IMR-90 (cell line): ENCODE measurements at regions not wholly inside any gene's neighbourhood (a gene's known extent, or its start where the extent isn't known, plus 50 kb on each side); places are given as distances from the start of the nearest gene placed in this dataset.

Source experiments
- ATAC-seq: fragments of 200-7000 bp; cut with Tn5 transposase; 2 replicates; pipeline ENCODE4 v1.9.1; 2020; ENCODE audit warnings: low read depth, mild to moderate bottlenecking, moderate library complexity
- BruUV-seq: library from RNA; stranded (reverse); fragments of 400-500 nt; replicated peaks from 2 replicates; lab custom pipeline; 2021; lab: Mats Ljungman, UMichigan
- CTCF ChIA-PET: fragments of 300-600 bp; formaldehyde crosslinking; extraction: SDS; loops from one replicate; lab custom pipeline; 2021; ENCODE audit warnings: antibody characterized with exemption; lab: Yijun Ruan, JAX
- POLR2A ChIA-PET: fragments of 300-600 bp; sonication (Branson Sonifier 250); formaldehyde crosslinking; loops from one replicate; lab custom pipeline; 2022; ENCODE audit warnings: antibody characterized with exemption; ENCODE audit not compliant: unreplicated experiment; lab: Charles Lee
- DNase-seq: peaks from one replicate; pipeline ENCODE4 v3.0.0; 2013
- H2AFZ ChIP-seq: replicated peaks from 2 replicates; pipeline ENCODE3; 2013; ENCODE audit warnings: low read length, mild to moderate bottlenecking; ENCODE audit not compliant: poor library complexity
- H2AK5ac ChIP-seq: 2 replicates; pipeline ENCODE4 v1.6.1; 2013; ENCODE audit warnings: low read depth, low read length, inconsistent platforms
- H2AK9ac ChIP-seq: replicated peaks from 2 replicates; pipeline ENCODE3; 2013; ENCODE audit warnings: mild to moderate bottlenecking, low read depth, low read length, moderate library complexity; ENCODE audit not compliant: poor library complexity
- H2BK120ac ChIP-seq: 2 replicates; pipeline ENCODE4 v1.6.1; 2013; ENCODE audit warnings: low read depth, low read length, inconsistent platforms
- H2BK15ac ChIP-seq: 3 replicates; pipeline ENCODE4 v1.6.1; 2013; ENCODE audit warnings: low read depth, low read length, inconsistent platforms
- H2BK20ac ChIP-seq: 2 replicates; pipeline ENCODE4 v1.6.1; 2013; ENCODE audit warnings: low read depth, mild to moderate bottlenecking, inconsistent platforms, low read length, moderate library complexity
- H2BK5ac ChIP-seq: 2 replicates; pipeline ENCODE4 v1.6.1; 2013; ENCODE audit warnings: mild to moderate bottlenecking, low read depth, low read length, inconsistent platforms; ENCODE audit not compliant: poor library complexity, severe bottlenecking
- H3K14ac ChIP-seq: replicated peaks from 2 replicates; pipeline ENCODE4 v1.6.1; 2013; ENCODE audit warnings: low read depth, low read length, inconsistent platforms
- H3K18ac ChIP-seq: 2 replicates; pipeline ENCODE4 v1.6.1; 2013; ENCODE audit warnings: low read depth, low read length, control low read depth
- H3K23ac ChIP-seq: 2 replicates; pipeline ENCODE4 v1.6.1; 2013; ENCODE audit warnings: low read depth, low read length, inconsistent platforms
- H3K27ac ChIP-seq: 2 replicates; pipeline ENCODE4 v1.5.1; 2013; ENCODE audit warnings: mild to moderate bottlenecking, control low read depth, low read length; ENCODE audit not compliant: insufficient read depth
- H3K27me3 ChIP-seq: 2 replicates; pipeline ENCODE4 v1.6.1; 2013; ENCODE audit warnings: low read length; ENCODE audit not compliant: control insufficient read depth, insufficient read depth
- H3K36me3 ChIP-seq: 2 replicates; pipeline ENCODE4 v1.6.1; 2013; ENCODE audit warnings: low read length, mixed read lengths; ENCODE audit not compliant: control insufficient read depth, insufficient read depth
- H3K4ac ChIP-seq: 2 replicates; pipeline ENCODE4 v1.6.1; 2013; ENCODE audit warnings: low read depth, low read length, inconsistent platforms
- H3K4me1 ChIP-seq: 2 replicates; pipeline ENCODE4 v1.6.1; 2013; ENCODE audit warnings: low read length, mixed read lengths; ENCODE audit not compliant: control insufficient read depth, insufficient read depth
- H3K4me2 ChIP-seq: 2 replicates; pipeline ENCODE4 v1.6.1; 2013; ENCODE audit warnings: low read depth, mild to moderate bottlenecking, control low read depth, low read length, moderate library complexity
- H3K4me3 ChIP-seq: 2 replicates; pipeline ENCODE4 v1.5.1; 2013; ENCODE audit warnings: low read depth, mild to moderate bottlenecking, control low read depth, low read length, moderate library complexity; ENCODE audit not compliant: insufficient read depth
- H3K56ac ChIP-seq: 2 replicates; pipeline ENCODE4 v1.6.1; 2013; ENCODE audit warnings: low read length, inconsistent platforms; ENCODE audit not compliant: insufficient read depth; ENCODE audit errors: extremely low read depth
- H3K79me1 ChIP-seq, 2 experiments: 2 replicates each; pipeline ENCODE4 v1.6.1; 2013; ENCODE audit warnings: low read length in 2 of 2, inconsistent platforms in 1 of 2, low read depth in 1 of 2
- H3K9ac ChIP-seq: 2 replicates; pipeline ENCODE4 v1.6.1; 2013; ENCODE audit warnings: low read depth, low read length, control low read depth
- H3K9me1 ChIP-seq: 2 replicates; pipeline ENCODE4 v1.6.1; 2013; ENCODE audit warnings: low read length, inconsistent platforms; ENCODE audit not compliant: insufficient read depth
- H3K9me3 ChIP-seq: 2 replicates; pipeline ENCODE4 v1.6.1; 2013; ENCODE audit warnings: low read length; ENCODE audit not compliant: control insufficient read depth, insufficient read depth
- H4K20me1 ChIP-seq: 2 replicates; pipeline ENCODE4 v1.6.1; 2013; ENCODE audit warnings: low read length, inconsistent platforms; ENCODE audit not compliant: insufficient read depth
- H4K5ac ChIP-seq: 2 replicates; pipeline ENCODE4 v1.6.1; 2013; ENCODE audit warnings: mild to moderate bottlenecking, low read depth, low read length, control low read depth
- H4K8ac ChIP-seq, 2 experiments: 2 replicates each; pipeline ENCODE4 v1.6.1; 2013; ENCODE audit warnings: low read depth in 2 of 2, low read length in 2 of 2, control low read depth in 1 of 2, inconsistent platforms in 1 of 2
- H4K91ac ChIP-seq: 2 replicates; pipeline ENCODE4 v1.6.1; 2013; ENCODE audit warnings: low read depth, low read length, inconsistent platforms; ENCODE audit not compliant: insufficient read depth
- CEBPB ChIP-seq: IDR thresholded peaks from 2 replicates; pipeline ENCODE4 v1.6.1; 2012; ENCODE audit warnings: low read depth, low read length, improper control_type of control experiment
- ELK1 ChIP-seq: fragments of 150-350 bp; IDR thresholded peaks from 2 replicates; pipeline ENCODE4 v1.6.1; 2016; ENCODE audit warnings: low read depth, mild to moderate bottlenecking, low read length, moderate library complexity, borderline replicate concordance
- MAFK ChIP-seq: IDR thresholded peaks from 2 replicates; pipeline ENCODE4 v1.6.1; 2012; ENCODE audit warnings: low read depth, low read length, improper control_type of control experiment
- MAZ ChIP-seq: IDR thresholded peaks from 2 replicates; pipeline ENCODE4 v1.6.1; 2012; ENCODE audit warnings: low read depth, mild to moderate bottlenecking, low read length, improper control_type of control experiment, moderate library complexity, borderline replicate concordance
- POLR2A ChIP-seq: IDR thresholded peaks from 2 replicates; pipeline ENCODE4 v1.6.1; 2012; ENCODE audit warnings: mild to moderate bottlenecking, low read depth, low read length
- RAD21 ChIP-seq: IDR thresholded peaks from 2 replicates; pipeline ENCODE4 v1.6.1; 2012; ENCODE audit warnings: low read length, improper control_type of control experiment
- SMC3 ChIP-seq: fragments of 150-350 bp; IDR thresholded peaks from 2 replicates; pipeline ENCODE4 v1.6.1; 2016; ENCODE audit warnings: low read depth, mild to moderate bottlenecking, antibody characterized with exemption, low read length, moderate library complexity
- USF2 ChIP-seq: fragments of 150-350 bp; IDR thresholded peaks from 2 replicates; pipeline ENCODE4 v1.6.1; 2017; ENCODE audit warnings: mild to moderate bottlenecking, antibody characterized with exemption, low read length, low read depth
- WGBS, 2 experiments: methylation state at CpG; one replicate each; pipeline versions ENCODE4 v1.1.5 to v1.1.7; 2013; ENCODE audit warnings: missing lambda C conversion rate in 2 of 2; ENCODE audit not compliant: insufficient read length in 1 of 2; ENCODE audit errors: extremely low coverage in 2 of 2; 5-methylcytosine and 5-hydroxymethylcytosine counted together
- dilution Hi-C: fragments of 300-500 bp; cut with HindIII; formaldehyde crosslinking; loops from one replicate; pipeline ENCODE4 v1.14.3; 2018; ENCODE audit warnings: low sequenced_read_pairs; ENCODE audit not compliant: unreplicated experiment
- in situ Hi-C: fragments of 300-500 bp; cut with MboI; formaldehyde crosslinking; loops from 3 replicates; pipeline ENCODE4 v1.14.3; 2019; ENCODE audit warnings: low sequenced_read_pairs, inconsistent platforms, mixed read lengths
- intact Hi-C: fragments of 100-400 bp; cut with micrococcal nuclease; formaldehyde crosslinking; loops from 2 replicates; pipeline ENCODE4 v1.10.0; 2022

DNA sequence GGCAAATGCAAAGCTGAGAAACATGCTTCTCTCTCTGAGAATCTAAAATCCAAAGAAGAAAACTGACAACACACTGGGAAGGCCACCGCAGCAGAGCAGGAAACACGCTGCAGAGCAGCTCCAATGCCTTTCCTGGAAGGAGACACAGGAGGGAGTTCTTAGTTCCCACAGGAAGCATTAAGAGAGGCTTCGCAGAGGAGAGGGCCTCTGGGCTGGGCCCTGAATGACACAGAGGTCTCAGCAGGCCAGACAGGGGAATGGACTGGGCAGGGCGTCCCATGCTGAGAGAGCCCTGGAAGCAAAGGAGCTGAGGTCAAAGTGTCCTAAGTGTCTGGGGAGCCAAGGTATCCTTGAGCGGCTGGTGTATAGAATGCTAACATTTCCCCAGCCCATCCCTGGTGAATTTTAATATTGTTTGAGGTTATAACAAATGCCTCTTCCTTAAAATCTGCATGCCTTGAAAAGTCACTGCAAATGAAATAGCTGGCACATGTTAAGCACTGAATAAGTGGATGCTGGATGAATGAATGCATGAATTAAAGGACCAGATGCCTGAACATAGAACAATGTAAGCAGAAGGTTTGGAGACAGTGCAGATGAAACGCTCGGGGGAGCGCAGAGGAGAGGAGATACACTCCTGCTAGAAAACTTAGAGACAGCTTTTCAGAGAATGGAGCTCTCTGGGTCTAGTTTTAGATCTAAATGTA lies 110.0 kb upstream of the SYNDIG1 start:
- in situ Hi-C loops (no loop called here), intact Hi-C loops (no loop called here), dilution Hi-C loops (no loop called here)
- no peak overlapping the region for H3K4me3 ChIP-seq
- no peak overlapping the region for H4K91ac ChIP-seq
- no peak overlapping the region for H2AK5ac ChIP-seq
- no peaks in the 10 kb centered on the region for H3K36me3 ChIP-seq
- H2BK15ac ChIP-seq, result no peak overlapping the region
- H3K9me1 ChIP-seq, result no peaks in the 10 kb centered on the region
- no peak overlapping the region for H2BK20ac ChIP-seq
- H3K4me2 ChIP-seq, result no peak overlapping the region
- no peak for TF ChIP-seq RAD21
- TF ChIP-seq MAZ, result no peak
- TF ChIP-seq USF2, result no peak
- TF ChIP-seq MAFK, result no peak
- TF ChIP-seq SMC3, result no peak
- no peak for TF ChIP-seq ELK1
- TF ChIP-seq CEBPB, result no peak
- no peak for TF ChIP-seq POLR2A
- POLR2A ChIA-PET, result no interaction called here
- H4K20me1 ChIP-seq, result no peaks in the 10 kb centered on the region
- no peaks in the 10 kb centered on the region for H3K79me1 ChIP-seq
- DNase-seq (no peak), ATAC-seq (no peak)
- H3K18ac ChIP-seq, result no peak overlapping the region
- no peak overlapping the region for H3K9ac ChIP-seq
- H2BK120ac ChIP-seq, result no peak overlapping the region
- no peak overlapping the region for H3K4ac ChIP-seq
- no peaks in the 10 kb centered on the region for H3K4me1 ChIP-seq
- H2AFZ ChIP-seq, result no peak overlapping the region
- no TSS peak for BruUV-seq
- 100% methylated on average over 2 of the region's 8 CpGs; no CpG with 5 or more reads in 1 of the 2 experiments for WGBS, 2 experiments
- no peak overlapping the region for H3K56ac ChIP-seq
- H4K5ac ChIP-seq, result no peak overlapping the region
- H3K27ac ChIP-seq, result no peak overlapping the region
- H2AK9ac ChIP-seq, result no peak overlapping the region
- H3K14ac ChIP-seq, result no peak overlapping the region
- H3K23ac ChIP-seq, result no peak overlapping the region
- CTCF ChIA-PET, result no interaction called here
- H4K8ac ChIP-seq, result no peak overlapping the region
- H3K9me3 ChIP-seq, result no peaks in the 10 kb centered on the region
- no peaks in the 10 kb centered on the region for H3K27me3 ChIP-seq
- no peak overlapping the region for H2BK5ac ChIP-seq
